ENCODE measurements at regions not wholly inside any gene's neighbourhood (a gene's known extent, or its start where the extent isn't known, plus 50 kb on each side); places are given as distances from the start of the nearest gene placed in this dataset. TPM values are rescaled to one million over a fixed set of nuclear protein-coding genes. Genes with fewer than 3 reads are reported as not detected.

GRCh38 chr4:4961936-4962335 is 57.3 kb downstream of the CYTL1 start:
- TF ChIP-seq EZH2 (IDR thresholded peaks at IDR 0.05; ENCODE audit: insufficient read depth, poor library complexity, severe bottlenecking) = no peak
- TF ChIP-seq EZH2phosphoT487 (IDR thresholded peaks at IDR 0.05; ENCODE audit: insufficient read depth, low read depth) = no peak
- Histone ChIP-seq H3K27me3 (replicated peaks; ENCODE audit: insufficient read depth) (no peaks in the 10 kb centered on the region), H3K4me1 (ENCODE audit: insufficient read depth) (no peaks in the 10 kb centered on the region), H3K36me3 (ENCODE audit: low read depth) (no peaks in the 10 kb centered on the region), H3F3A (ENCODE audit: insufficient read depth) (no peaks in the 10 kb centered on the region), H2AFZ (no peak overlapping the region), H3K27ac (no peak overlapping the region), H3K4me2 (ENCODE audit: unreplicated experiment) (no peak overlapping the region), H3K9ac (no peak overlapping the region), H3K9me2 (ENCODE audit: insufficient read depth) (no peaks in the 10 kb centered on the region), H3K4me3 (no peak overlapping the region), H3K79me2 (ENCODE audit: insufficient read depth) (no peaks in the 10 kb centered on the region), H3K9me3 (ENCODE audit: low read depth) (peaks cover 8% of the 10 kb centered on the region), H4K20me1 (ENCODE audit: insufficient read depth) (no peaks in the 10 kb centered on the region)
- WGBS, 2 experiments (ENCODE audit: low coverage in 1 of 2, low lambda C conversion rate in 2 of 2, missing lambda C conversion rate in 2 of 2) = 14 to 17% methylated on average over 1 of the region's 1 CpG
- DNase-seq = no peak
- in situ Hi-C loops (cut with MboI) = no loop called here

- no peaks in the 10 kb centered on the region for H3K9me2 ChIP-seq (ENCODE audit: insufficient read depth)
- TF ChIP-seq EZH2 (IDR thresholded peaks at IDR 0.05; ENCODE audit: insufficient read depth, poor library complexity, severe bottlenecking) (no peak), EZH2phosphoT487 (IDR thresholded peaks at IDR 0.05; ENCODE audit: insufficient read depth, low read depth) (no peak)
- H4K20me1 ChIP-seq (ENCODE audit: insufficient read depth) = no peaks in the 10 kb centered on the region
- H3K4me3 ChIP-seq = no peak overlapping the region
- peaks cover 8% of the 10 kb centered on the region for H3K9me3 ChIP-seq (ENCODE audit: low read depth)
- no peaks in the 10 kb centered on the region for H3K36me3 ChIP-seq (ENCODE audit: low read depth)
- H3K4me2 ChIP-seq (ENCODE audit: unreplicated experiment) = no peak overlapping the region
- no peak overlapping the region for H2AFZ ChIP-seq
- in situ Hi-C loops (cut with MboI) = no loop called here
- no peak overlapping the region for H3K27ac ChIP-seq
- H3K4me1 ChIP-seq (ENCODE audit: insufficient read depth) = no peaks in the 10 kb centered on the region
- H3K9ac ChIP-seq = no peak overlapping the region
- WGBS, 2 experiments (ENCODE audit: low coverage in 1 of 2, low lambda C conversion rate in 2 of 2, missing lambda C conversion rate in 2 of 2) = 6 to 19% methylated on average over 1 of the region's 1 CpG
- no peak for DNase-seq
- no peaks in the 10 kb centered on the region for H3K27me3 ChIP-seq (replicated peaks; ENCODE audit: insufficient read depth)
- H3F3A ChIP-seq (ENCODE audit: insufficient read depth) = no peaks in the 10 kb centered on the region
- no peaks in the 10 kb centered on the region for H3K79me2 ChIP-seq (ENCODE audit: insufficient read depth)
Measured at GRCh38 chr4:4962928-4963327, 56.3 kb downstream of the CYTL1 start.

Small RNAs in the stretch of these regions (small RNA-seq; reads per million reads assigned to genes)
- not detected for gene RN7SKP113 (ENCODE audit: low read depth, low replicate concordance)
